ENCODE measurements at regions not wholly inside any gene's neighbourhood (a gene's known extent, or its start where the extent isn't known, plus 50 kb on each side); places are given as distances from the start of the nearest gene placed in this dataset.

- DNase-seq: no peak
Measured at GRCh38 chr20:10868299-10868698, 194.5 kb upstream of the JAG1 start.

GRCh38 chr20:10873026-10873425 is 199.2 kb upstream of the JAG1 start:
- no peak for DNase-seq

GRCh38 chr20:10875653-10876052 is 201.9 kb upstream of the JAG1 start:
- DNase-seq: no peak

GRCh38 chr20:10876558-10876957 is 202.8 kb upstream of the JAG1 start:
- no peak for DNase-seq

- DNase-seq: no peak
Measured at GRCh38 chr20:10877342-10877741, 203.5 kb upstream of the JAG1 start.

GRCh38 chr20:10883166-10883565 is 209.4 kb upstream of the JAG1 start:
- no peak for DNase-seq

- DNase-seq: no peak
Measured at GRCh38 chr20:10893321-10893720, 219.5 kb upstream of the JAG1 start.

GRCh38 chr20:10897336-10897735 is 223.5 kb upstream of the JAG1 start:
- no peak for DNase-seq

- no peak for DNase-seq
Measured at GRCh38 chr20:10898552-10898951, 224.8 kb upstream of the JAG1 start.

GRCh38 chr20:10902174-10902573 is 228.4 kb upstream of the JAG1 start:
- no peak for DNase-seq

- no peak for DNase-seq
Measured at GRCh38 chr20:10902576-10903282, 228.9 kb upstream of the JAG1 start.

GRCh38 chr20:10906834-10907233 is 233.0 kb upstream of the JAG1 start:
- no peak for DNase-seq

- DNase-seq: no peak
Measured at GRCh38 chr20:10909803-10910202, 236.0 kb upstream of the JAG1 start.

- no peak for DNase-seq
Measured at GRCh38 chr20:10910535-10911178, 236.9 kb upstream of the JAG1 start.

GRCh38 chr20:10911298-10911697 is 237.5 kb upstream of the JAG1 start:
- DNase-seq: no peak

- no peak for DNase-seq
Measured at GRCh38 chr20:10915815-10916214, 242.0 kb upstream of the JAG1 start.

GRCh38 chr20:10916312-10916711 is 242.5 kb upstream of the JAG1 start:
- no peak for DNase-seq

GRCh38 chr20:10917826-10918225 is 244.0 kb upstream of the JAG1 start:
- no peak for DNase-seq

GRCh38 chr20:10919396-10920140 is 245.8 kb upstream of the JAG1 start:
- DNase-seq: no peak

- DNase-seq: no peak
Measured at GRCh38 chr20:10920396-10920795, 246.6 kb upstream of the JAG1 start.

- DNase-seq: no peak
Measured at GRCh38 chr20:10921491-10922010, 247.8 kb upstream of the JAG1 start.

GRCh38 chr20:10922506-10922905 is 248.7 kb upstream of the JAG1 start:
- DNase-seq: no peak

GRCh38 chr20:10922941-10923340 is 249.1 kb upstream of the JAG1 start:
- DNase-seq: no peak

GRCh38 chr20:10924644-10925201 is 250.9 kb upstream of the JAG1 start:
- DNase-seq: no peak
